GM19239 (cell line): ENCODE measurements at regions not wholly inside any gene's neighbourhood (a gene's known extent, or its start where the extent isn't known, plus 50 kb on each side); places are given as distances from the start of the nearest gene placed in this dataset.
A peak's percentile ranks its signal among the peaks of the same experiment; 100 is the strongest.

Experiments
- DNase-seq: peaks from one replicate; pipeline ENCODE4 v3.0.0; 2011; ENCODE audit warnings: low spot score; ENCODE audit not compliant: insufficient read length
- FAIRE-seq: peaks from 2 replicates; lab custom pipeline; 2011; peaks lifted over from hg19 to GRCh38; lab: Jason Lieb, UNC

DNA sequence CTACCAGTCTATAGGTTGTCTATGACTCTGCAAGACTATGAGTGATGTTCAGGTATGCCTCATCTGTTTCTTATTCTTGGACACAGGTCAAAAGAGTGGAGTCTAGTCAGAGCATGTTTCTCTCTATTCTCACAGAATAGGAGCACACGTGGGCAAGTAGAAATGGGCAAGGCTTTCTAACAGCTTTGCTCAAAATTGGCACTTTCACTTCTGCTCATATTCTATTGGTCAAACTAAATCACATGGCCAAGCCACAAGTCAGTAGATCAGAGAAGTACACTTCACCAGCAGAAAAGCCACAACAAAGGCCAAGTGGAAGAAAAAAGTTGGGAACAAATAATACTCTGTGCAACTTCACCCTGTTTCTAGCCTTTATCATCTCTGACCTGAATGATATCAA, 354.5 kb upstream of the SYNCRIP start:
- no peak for DNase-seq
- FAIRE-seq: no peak

- FAIRE-seq: no peak
- no peak for DNase-seq
Observed at GRCh38 chr6:85996034-85996375, 353.3 kb upstream of the SYNCRIP start.

DNA sequence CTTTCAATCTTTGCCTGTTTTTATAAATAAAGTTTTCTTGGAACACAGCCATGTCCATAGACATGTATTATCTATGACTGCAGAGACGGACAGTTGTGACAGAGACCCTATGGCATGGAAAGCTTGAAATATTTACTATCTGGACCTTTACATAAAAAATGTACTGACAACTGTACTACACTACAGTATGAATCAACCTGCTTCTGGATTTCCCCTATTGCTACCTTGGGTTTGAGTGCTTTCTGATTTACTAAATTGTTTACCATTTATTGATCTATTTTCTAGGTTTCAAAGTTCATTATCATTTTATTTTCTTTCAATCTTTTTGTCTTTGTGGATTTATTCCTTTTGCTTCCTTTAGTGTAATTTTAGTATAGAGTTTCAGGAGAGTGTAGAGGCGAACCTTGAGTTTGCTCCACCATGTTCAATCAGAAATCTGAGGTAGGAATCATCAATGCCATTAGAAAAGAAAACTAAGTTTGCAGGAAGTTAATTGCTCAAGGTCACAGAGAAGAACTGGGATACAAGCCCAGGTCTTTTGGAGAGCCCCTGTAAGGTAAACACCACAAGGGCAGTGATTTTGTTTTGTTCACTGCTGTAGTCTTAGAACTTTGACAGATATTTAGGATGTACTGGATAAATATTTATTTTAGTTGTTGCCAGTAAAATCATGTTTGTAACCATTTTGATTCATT, 352.8 kb upstream of the SYNCRIP start:
- no peak for FAIRE-seq
- no peak for DNase-seq

GRCh38 chr6:85986681-85987080, 344.0 kb upstream of the SYNCRIP start:
- DNase-seq: no peak
- no peak for FAIRE-seq

DNA sequence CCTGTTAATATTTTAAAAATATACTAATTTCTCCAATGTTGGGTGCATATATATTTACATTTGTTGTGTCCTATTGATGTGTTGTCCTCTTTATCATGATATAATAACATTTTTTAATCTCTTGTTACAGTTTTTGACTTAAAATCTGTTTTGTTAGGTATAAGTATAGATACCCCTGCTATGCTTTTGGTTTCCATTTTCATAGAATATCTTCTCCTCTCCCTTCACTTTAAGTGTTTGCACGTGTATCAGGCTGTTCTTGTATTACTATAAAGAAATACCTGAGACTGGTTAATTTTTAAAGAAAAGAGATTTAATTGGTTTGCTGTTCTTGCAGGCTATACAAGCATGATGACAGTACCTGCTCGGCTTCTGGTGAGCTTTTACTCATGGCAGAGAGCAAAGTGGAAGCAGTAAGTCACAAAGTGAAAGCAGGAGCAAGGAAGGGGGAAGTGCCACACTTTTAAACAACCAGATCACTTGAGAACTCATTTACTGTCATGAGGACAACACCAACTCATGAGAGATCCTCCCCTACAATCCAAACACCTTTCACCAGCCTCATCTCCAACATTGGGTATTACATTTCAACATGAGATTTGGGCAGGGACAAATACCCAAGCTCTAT, 340.5 kb upstream of the SYNCRIP start:
- DNase-seq (no peak), FAIRE-seq (no peak)

DNA sequence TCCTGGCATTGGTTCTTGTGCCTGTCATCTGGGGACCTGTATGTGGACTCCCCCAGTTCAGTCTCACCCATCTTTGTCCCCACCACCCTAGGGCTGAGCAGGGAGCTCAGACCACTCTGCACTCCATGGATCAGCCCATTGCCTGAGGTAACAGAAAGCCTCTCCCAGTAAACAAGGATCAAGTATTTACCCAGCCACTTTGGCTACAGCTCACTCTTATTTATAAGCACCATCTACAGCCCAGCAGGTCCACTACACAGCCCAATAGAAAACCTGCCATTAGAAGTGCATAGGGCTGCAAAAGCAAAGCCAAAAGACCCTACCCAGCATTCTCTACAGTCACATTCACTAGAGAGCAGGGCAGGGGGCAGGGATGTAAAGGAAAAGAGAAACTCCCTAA, 335.0 kb upstream of the SYNCRIP start:
- DNase-seq (no peak), FAIRE-seq (no peak)

- no peak for DNase-seq
- FAIRE-seq: no peak
Observed at GRCh38 chr6:85975957-85976356, 333.3 kb upstream of the SYNCRIP start.

DNA sequence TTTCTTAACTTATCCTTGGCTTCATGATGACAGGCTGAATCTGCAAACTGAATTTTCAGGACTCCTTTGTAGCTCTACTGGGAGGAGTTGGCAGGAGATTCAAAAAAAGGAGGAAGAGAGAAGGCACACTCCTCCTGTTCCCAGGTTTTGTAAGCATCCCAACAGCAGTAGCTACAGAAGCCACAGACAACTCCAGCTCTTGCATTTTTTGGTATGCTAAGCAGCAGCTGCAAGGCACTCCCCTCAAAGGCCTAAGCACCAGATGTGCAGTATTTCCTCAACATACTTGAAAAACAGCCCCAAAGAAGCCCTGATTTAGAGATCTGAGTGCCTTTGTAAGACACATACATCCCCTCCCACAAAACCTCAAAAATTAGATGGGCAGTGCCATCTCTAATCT, 328.6 kb upstream of the SYNCRIP start:
- FAIRE-seq (no peak), DNase-seq (no peak)

DNA sequence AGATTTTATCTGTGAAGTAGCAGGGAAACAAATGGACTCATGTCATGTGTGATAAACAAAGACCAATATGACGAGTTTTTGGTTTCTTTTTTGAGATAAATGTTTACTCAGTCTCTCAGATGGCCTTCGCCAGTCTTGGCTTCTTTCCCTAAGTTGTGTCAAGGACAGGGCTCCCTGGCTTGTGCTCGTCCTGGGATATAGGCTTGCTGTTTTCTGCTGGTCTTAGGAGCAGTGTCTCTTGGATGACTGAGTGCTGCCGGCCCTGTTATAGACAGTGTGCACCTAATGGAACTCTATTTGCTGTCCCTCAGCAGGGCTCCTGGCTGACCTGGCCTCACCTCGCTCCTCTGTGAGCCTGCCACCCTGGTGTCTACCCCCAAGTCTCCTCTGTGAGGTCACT, 324.1 kb upstream of the SYNCRIP start:
- no peak for DNase-seq

DNA sequence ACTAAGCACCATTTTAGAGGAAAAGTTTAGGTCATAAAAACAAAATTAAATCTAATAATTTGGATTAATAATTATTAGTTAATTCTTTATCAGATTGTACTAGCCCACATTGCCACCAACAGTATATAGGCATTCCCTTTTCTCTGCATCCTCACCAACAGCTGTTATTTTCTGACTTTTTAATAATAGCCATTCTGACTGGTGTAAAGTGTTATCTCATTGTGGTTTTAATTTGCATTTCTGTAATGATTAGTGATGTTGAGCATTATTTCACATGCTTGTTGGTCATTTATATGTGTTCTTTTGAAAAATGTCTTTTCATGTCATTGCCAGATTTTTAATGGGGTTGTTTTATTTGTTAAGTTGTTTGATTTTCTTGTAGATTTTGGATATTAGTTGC, 319.1 kb upstream of the SYNCRIP start:
- DNase-seq: no peak
- FAIRE-seq: no peak

More for the DNA sequence above, 324.1 kb upstream of the SYNCRIP start:
- FAIRE-seq: no peak

GRCh38 chr6:85961125-85961524, 318.4 kb upstream of the SYNCRIP start:
- FAIRE-seq: no peak
- DNase-seq: no peak

DNA sequence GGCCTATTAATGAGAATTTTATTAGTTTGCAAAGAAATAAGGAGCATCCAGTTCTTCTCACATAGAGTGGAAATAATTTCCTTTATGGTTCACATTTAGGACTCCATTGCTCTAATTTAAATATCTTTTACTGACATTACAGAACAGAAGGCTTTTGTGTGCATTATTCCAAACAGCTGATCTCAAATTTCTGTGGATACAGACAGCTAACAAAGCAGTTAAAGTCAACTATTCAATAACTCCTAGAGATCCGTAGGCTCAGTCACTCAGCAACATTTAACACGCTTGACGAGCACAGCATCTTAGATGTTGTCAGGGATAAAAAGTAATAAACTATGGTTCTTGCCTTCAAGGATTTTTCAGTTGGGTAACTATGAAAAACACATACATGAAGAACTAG, 305.8 kb upstream of the SYNCRIP start:
- DNase-seq (no peak), FAIRE-seq (no peak)

GRCh38 chr6:85945459-85946185, 302.9 kb upstream of the SYNCRIP start:
- DNase-seq (no peak), FAIRE-seq (no peak)

DNA sequence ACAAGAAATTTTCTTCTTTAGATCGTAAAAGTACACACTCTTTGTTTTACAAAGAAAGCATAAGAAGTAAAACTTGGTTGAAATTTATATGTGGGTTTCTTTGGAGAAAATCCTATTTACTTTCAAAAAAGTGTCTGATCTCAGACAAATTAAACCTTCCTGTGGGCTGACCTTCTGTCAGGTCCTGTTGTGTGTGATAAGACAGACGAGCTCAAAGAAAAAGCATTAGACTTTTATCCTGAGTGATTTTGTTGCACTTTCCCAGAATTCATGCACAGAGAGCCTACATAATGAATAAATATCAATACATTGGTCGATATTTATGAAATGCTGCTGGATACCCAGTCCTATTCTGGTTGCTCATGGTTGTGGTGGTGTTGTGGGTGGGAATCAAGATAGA, 302.1 kb upstream of the SYNCRIP start:
- no peak for FAIRE-seq

DNA sequence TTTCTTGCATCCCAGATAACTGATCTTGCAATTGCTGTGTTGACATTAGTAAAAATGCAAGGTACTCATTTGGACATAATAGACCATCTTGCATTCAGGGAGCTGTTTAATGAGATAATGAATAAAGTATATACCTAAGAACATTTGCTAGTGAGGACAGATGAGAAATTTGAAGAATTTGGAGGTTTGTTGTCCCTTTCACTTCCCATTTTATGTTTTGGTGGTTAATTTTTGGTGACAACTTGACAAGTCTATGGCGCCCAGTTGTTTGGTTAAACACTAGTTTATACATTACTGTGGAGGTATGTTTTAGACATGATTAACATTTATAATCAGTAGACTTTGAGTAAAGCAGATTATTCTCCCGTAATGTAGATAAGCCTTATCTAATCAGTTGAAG, 300.2 kb upstream of the SYNCRIP start:
- DNase-seq (no peak), FAIRE-seq (no peak)

More for the DNA sequence above, 302.1 kb upstream of the SYNCRIP start:
- no peak for DNase-seq

DNA sequence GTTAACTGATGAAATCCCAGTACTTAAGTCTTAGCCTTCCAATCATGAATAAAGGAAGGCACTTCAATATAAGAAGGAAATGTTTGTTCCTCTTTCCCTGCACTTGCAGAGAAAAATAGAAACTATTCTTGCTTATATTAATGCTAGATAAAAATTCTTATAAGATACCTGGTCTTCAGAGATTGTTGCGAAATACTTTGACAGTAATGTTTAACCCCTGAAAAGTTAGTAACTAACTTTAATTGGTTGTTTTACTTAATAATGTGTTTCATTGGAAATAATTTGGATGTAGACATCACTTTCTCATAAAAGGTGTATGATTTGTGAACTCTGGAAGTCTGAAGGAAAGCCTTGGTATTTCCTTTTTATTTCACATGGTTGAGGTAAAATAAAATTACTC, 294.2 kb upstream of the SYNCRIP start:
- no peak for DNase-seq
- no peak for FAIRE-seq

DNA sequence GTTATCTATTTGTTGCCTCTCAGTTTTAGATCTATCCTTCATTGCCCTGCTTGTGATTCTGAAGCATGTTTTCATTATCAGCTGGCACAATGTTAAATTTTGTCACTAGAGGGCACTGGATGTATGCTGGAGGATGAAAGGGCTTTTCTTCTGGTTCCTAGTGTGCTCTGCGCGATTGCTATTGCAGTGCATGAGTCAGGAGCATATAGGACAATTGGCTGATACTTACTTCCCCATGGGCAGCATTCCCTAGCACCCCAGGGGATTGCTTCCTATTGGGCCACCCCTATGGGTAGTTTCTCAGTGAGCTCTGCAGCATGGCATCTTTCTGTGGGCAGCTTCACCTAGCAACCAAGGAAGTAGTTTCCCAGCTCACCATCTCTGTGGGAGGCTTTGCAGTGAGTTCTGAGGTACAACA, 280.3 kb upstream of the SYNCRIP start:
- FAIRE-seq: peak; percentile 82
- peak; percentile 13 for DNase-seq

- FAIRE-seq (no peak), DNase-seq (no peak)
Observed at GRCh38 chr6:85920782-85921181, 278.1 kb upstream of the SYNCRIP start.

- DNase-seq (no peak), FAIRE-seq (no peak)
Observed at GRCh38 chr6:85917522-85917921, 274.8 kb upstream of the SYNCRIP start.

DNA sequence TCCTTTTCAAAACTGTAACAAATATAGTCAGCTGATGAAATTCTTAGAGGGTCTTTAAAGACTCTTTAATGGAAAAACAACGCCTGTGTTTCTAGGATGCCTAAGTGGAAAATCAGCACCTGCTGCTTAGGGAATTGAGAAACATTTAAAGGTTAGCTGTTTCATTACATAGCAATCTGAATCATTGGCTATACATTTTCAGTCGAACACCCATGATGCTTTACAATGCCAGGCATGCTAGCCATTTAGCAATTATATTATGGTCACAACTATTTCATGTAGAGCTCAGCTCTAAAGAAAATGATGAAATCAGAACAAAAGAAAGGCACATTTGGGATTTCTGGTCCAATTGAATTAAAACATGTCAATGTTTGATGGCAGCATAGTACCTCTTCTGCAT, 270.3 kb upstream of the SYNCRIP start:
- no peak for DNase-seq
- FAIRE-seq: no peak

- no peak for DNase-seq
- FAIRE-seq: no peak
Observed at GRCh38 chr6:85912582-85912981, 269.9 kb upstream of the SYNCRIP start.

DNA sequence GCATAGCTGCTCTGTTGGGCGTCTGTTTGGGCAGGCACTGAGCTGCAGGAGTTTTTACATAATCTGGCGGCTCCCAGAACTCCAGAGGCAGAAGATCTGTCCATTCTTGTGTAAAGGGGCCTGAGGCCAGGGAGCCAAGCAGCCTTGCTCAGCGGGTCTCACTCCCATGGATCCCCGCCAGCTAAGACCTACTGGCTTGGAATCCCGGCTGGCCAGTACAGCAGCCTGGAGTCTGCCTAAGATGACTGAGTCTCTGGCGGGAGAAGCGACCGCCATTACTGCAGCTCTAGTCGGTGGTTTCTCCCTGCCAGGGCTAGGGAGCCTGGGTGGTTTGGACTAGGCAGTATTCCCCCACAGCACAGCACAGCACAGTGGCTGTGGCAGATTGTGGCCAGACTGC, 268.4 kb upstream of the SYNCRIP start:
- DNase-seq (no peak), FAIRE-seq (no peak)
